ENCODE measurements at regions not wholly inside any gene's neighbourhood (a gene's known extent, or its start where the extent isn't known, plus 50 kb on each side); places are given as distances from the start of the nearest gene placed in this dataset.

- H3K36me3 ChIP-seq (replicated peaks in 1 of 2): no peaks in the 10 kb centered on the region
- H3K27ac ChIP-seq: no peak overlapping the region
- no peak for DNase-seq
- 70 to 80% (median 79%) methylated on average over 5 of the region's 5 CpGs for WGBS, 4 donors
- intact Hi-C loops (cut with DNase I): no loop called here
- H3K27me3 ChIP-seq: no peaks in the 10 kb centered on the region
- no peak overlapping the region for H3K4me3 ChIP-seq
- peaks cover 6 to 14% of the 10 kb centered on the region in 2 donors for H3K4me1 ChIP-seq (replicated peaks in 1 of 2)
- no peaks in the 10 kb centered on the region for H3K9me3 ChIP-seq (replicated peaks in 1 of 3)
- TF ChIP-seq POLR2A (IDR thresholded peaks at IDR 0.05) (no peak), CTCF (IDR thresholded peaks at IDR 0.05) (no peak)
Measured at GRCh38 chr6:9138936-9139335, 703.6 kb upstream of the SLC35B3 start.

GRCh38 chr6:9136141-9136822 is 700.9 kb upstream of the SLC35B3 start:
- 87 to 100% (median 92%) methylated on average over 2 of the region's 2 CpGs for whole genome bisulfite sequencing, 4 donors
- H3K4me3 ChIP-seq: no peak overlapping the region
- intact Hi-C loops (cut with DNase I): no loop called here

GRCh38 chr6:9131616-9132015 is 696.3 kb upstream of the SLC35B3 start:
- H3K9me3 ChIP-seq (replicated peaks in 1 of 3): no peaks in the 10 kb centered on the region
- no peak overlapping the region for H3K27ac ChIP-seq
- intact Hi-C loops (cut with DNase I): no loop called here
- H3K36me3 ChIP-seq (replicated peaks in 1 of 2): no peaks in the 10 kb centered on the region
- TF ChIP-seq CTCF (IDR thresholded peaks at IDR 0.05) (no peak), POLR2A (IDR thresholded peaks at IDR 0.05) (no peak)
- no peaks in the 10 kb centered on the region for H3K27me3 ChIP-seq
- WGBS, 4 donors: 11 to 30% (median 24%) methylated on average over 8 of the region's 8 CpGs
- peak; percentile 28 to 79 (median 57) for DNase-seq
- peak overlapping the region in 1 of 4 donors; percentile 3 for H3K4me3 ChIP-seq
- H3K4me1 ChIP-seq (replicated peaks in 1 of 2): no peaks in the 10 kb centered on the region

More at GRCh38 chr6:9136141-9136822, 700.9 kb upstream of the SLC35B3 start:
- TF ChIP-seq CTCF (IDR thresholded peaks at IDR 0.05) (no peak), POLR2A (IDR thresholded peaks at IDR 0.05) (no peak)
- Histone ChIP-seq H3K27me3 (no peaks in the 10 kb centered on the region), H3K9me3 (replicated peaks in 1 of 3) (no peaks in the 10 kb centered on the region), H3K27ac (no peak overlapping the region), H3K4me1 (replicated peaks in 1 of 2) (peaks cover 6 to 9% of the 10 kb centered on the region in 2 donors), H3K36me3 (replicated peaks in 1 of 2) (no peaks in the 10 kb centered on the region)
- no peak for DNase-seq

- intact Hi-C loops (cut with DNase I): no loop called here
- H3K4me3 ChIP-seq: no peak overlapping the region
- DNase-seq: no peak
- H3K27me3 ChIP-seq: no peaks in the 10 kb centered on the region
- TF ChIP-seq CTCF (IDR thresholded peaks at IDR 0.05): no peak
- no peak for TF ChIP-seq POLR2A (IDR thresholded peaks at IDR 0.05)
- no peak overlapping the region for H3K27ac ChIP-seq
- H3K36me3 ChIP-seq (replicated peaks in 1 of 2): no peaks in the 10 kb centered on the region
- WGBS, 4 donors: 30 to 71% (median 43%) methylated on average over 3 of the region's 3 CpGs
- no peaks in the 10 kb centered on the region for H3K9me3 ChIP-seq (replicated peaks in 1 of 3)
- H3K4me1 ChIP-seq (replicated peaks in 1 of 2): no peaks in the 10 kb centered on the region
Measured at GRCh38 chr6:9131201-9131600, 695.9 kb upstream of the SLC35B3 start.
